ENCODE measurements at regions not wholly inside any gene's neighbourhood (a gene's known extent, or its start where the extent isn't known, plus 50 kb on each side); places are given as distances from the start of the nearest gene placed in this dataset.

DNA sequence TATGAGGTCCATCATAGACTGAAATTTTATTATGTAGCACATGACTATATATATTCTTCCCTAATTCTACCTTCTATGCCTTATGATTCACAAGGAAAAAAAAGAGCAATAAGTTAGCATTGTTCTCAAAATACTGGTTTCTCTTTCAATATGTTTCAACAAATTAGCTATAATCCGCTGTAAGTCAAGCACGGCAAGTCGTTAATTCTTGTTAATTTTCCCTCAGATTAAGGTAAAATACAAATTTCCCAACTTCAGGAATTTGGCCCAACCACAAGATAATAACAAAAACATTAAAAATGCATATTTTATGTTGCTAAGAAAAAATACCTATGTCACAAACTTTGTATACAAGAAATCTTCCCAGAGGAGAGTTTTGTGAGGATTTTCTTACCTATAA, 296.5 kb upstream of the GALNTL6 start:
- dilution Hi-C loops (cut with MboI; ENCODE audit: extremely low pct_ligation_motif_present, low sequenced_read_pairs) = no loop called here

DNA sequence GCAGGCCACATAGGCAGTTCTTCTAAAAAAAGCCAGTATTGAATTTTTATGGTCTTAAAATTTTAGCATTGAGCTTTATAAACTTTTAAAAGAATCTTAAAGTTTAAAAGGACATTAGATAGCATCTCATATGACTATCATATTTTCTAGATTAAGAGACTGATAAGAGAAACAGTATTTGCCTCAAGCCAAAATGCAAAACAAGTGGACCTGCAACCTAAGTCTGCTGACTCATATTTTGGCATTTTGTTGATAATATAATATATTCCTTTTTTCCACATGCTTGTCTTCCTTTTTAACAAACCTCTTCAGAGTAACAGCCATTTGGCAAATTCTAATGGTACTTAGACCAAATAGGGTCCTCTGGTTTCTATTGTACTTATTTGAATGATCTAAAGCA, 328.5 kb upstream of the GALNTL6 start:
- dilution Hi-C loops (cut with MboI; ENCODE audit: extremely low pct_ligation_motif_present, low sequenced_read_pairs) = no loop called here
- no peak for DNase-seq (ENCODE audit: low read depth, low spot score)

More for the DNA sequence above, 296.5 kb upstream of the GALNTL6 start:
- H3K27ac ChIP-seq (ENCODE audit: control insufficient read depth, insufficient read depth, low read length) = no peak overlapping the region
- H4K20me1 ChIP-seq (ENCODE audit: control insufficient read depth, extremely low read depth, insufficient read depth, low read length) = no peaks in the 10 kb centered on the region
- no peak overlapping the region for H3K4me3 ChIP-seq (ENCODE audit: control insufficient read depth in 2 of 3, extremely low read depth in 1 of 3, insufficient read depth in 2 of 3, low read depth in 1 of 3, low read length in 3 of 3)
- peaks cover 1% of the 10 kb centered on the region for H3K9me3 ChIP-seq (ENCODE audit: control insufficient read depth, low read depth, low read length)
- no peaks in the 10 kb centered on the region for H3K9me1 ChIP-seq (ENCODE audit: control insufficient read depth, extremely low read depth, insufficient read depth, low read length)
- no peaks in the 10 kb centered on the region for H3K36me3 ChIP-seq (ENCODE audit: control insufficient read depth in 2 of 2, extremely low read depth in 1 of 2, insufficient read depth in 2 of 2, low read length in 2 of 2)
- H3K4me2 ChIP-seq (ENCODE audit: control insufficient read depth, extremely low read depth, insufficient read depth, low read depth, low read length) = no peak overlapping the region
- FAIRE-seq = no peak
- no peaks in the 10 kb centered on the region for H3K27me3 ChIP-seq (ENCODE audit: control insufficient read depth, extremely low read depth, insufficient read depth, low read length)
- DNase-seq (ENCODE audit: low read depth, low spot score) = no peak
- H3K9ac ChIP-seq (ENCODE audit: control insufficient read depth, extremely low read depth, insufficient read depth, low read length) = no peak overlapping the region
- TF ChIP-seq, protein P1, sequence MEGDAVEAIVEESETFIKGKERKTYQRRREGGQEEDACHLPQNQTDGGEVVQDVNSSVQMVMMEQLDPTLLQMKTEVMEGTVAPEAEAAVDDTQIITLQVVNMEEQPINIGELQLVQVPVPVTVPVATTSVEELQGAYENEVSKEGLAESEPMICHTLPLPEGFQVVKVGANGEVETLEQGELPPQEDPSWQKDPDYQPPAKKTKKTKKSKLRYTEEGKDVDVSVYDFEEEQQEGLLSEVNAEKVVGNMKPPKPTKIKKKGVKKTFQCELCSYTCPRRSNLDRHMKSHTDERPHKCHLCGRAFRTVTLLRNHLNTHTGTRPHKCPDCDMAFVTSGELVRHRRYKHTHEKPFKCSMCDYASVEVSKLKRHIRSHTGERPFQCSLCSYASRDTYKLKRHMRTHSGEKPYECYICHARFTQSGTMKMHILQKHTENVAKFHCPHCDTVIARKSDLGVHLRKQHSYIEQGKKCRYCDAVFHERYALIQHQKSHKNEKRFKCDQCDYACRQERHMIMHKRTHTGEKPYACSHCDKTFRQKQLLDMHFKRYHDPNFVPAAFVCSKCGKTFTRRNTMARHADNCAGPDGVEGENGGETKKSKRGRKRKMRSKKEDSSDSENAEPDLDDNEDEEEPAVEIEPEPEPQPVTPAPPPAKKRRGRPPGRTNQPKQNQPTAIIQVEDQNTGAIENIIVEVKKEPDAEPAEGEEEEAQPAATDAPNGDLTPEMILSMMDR (optimal IDR thresholded peaks at IDR 0.05 in 1 of 3, IDR thresholded peaks at IDR 0.05 in 1 of 3, conservative IDR thresholded peaks at IDR 0.05 in 1 of 3; ENCODE audit: extremely low read depth in 1 of 3, insufficient read depth in 2 of 3, low read length in 3 of 3) = no peak
- TF ChIP-seq EZH2 (IDR thresholded peaks at IDR 0.05; ENCODE audit: low read length) = no peak
- H2AFZ ChIP-seq (ENCODE audit: control insufficient read depth, low read length) = no peak overlapping the region
- no peaks in the 10 kb centered on the region for H3K79me2 ChIP-seq (ENCODE audit: control insufficient read depth, insufficient read depth, low read length)
- H3K4me1 ChIP-seq (ENCODE audit: control insufficient read depth, extremely low read depth, insufficient read depth, low read length) = no peaks in the 10 kb centered on the region

More for the DNA sequence above, 328.5 kb upstream of the GALNTL6 start:
- Histone ChIP-seq H3K9me3 (ENCODE audit: control insufficient read depth, low read depth, low read length) (no peaks in the 10 kb centered on the region), H2AFZ (ENCODE audit: control insufficient read depth, low read length) (no peak overlapping the region), H3K9ac (ENCODE audit: control insufficient read depth, extremely low read depth, insufficient read depth, low read length) (no peak overlapping the region), H3K79me2 (ENCODE audit: control insufficient read depth, insufficient read depth, low read length) (no peaks in the 10 kb centered on the region), H3K4me1 (ENCODE audit: control insufficient read depth, extremely low read depth, insufficient read depth, low read length) (no peaks in the 10 kb centered on the region), H3K27ac (ENCODE audit: control insufficient read depth, insufficient read depth, low read length) (no peak overlapping the region), H3K27me3 (ENCODE audit: control insufficient read depth, extremely low read depth, insufficient read depth, low read length) (no peaks in the 10 kb centered on the region), H3K4me3 (ENCODE audit: control insufficient read depth in 2 of 3, extremely low read depth in 1 of 3, insufficient read depth in 2 of 3, low read depth in 1 of 3, low read length in 3 of 3) (no peak overlapping the region), H3K9me1 (ENCODE audit: control insufficient read depth, extremely low read depth, insufficient read depth, low read length) (no peaks in the 10 kb centered on the region), H3K4me2 (ENCODE audit: control insufficient read depth, extremely low read depth, insufficient read depth, low read depth, low read length) (no peak overlapping the region), H4K20me1 (ENCODE audit: control insufficient read depth, extremely low read depth, insufficient read depth, low read length) (no peaks in the 10 kb centered on the region), H3K36me3 (ENCODE audit: control insufficient read depth in 2 of 2, extremely low read depth in 1 of 2, insufficient read depth in 2 of 2, low read length in 2 of 2) (no peaks in the 10 kb centered on the region)
- no peak for FAIRE-seq
- TF ChIP-seq, protein P1 (optimal IDR thresholded peaks at IDR 0.05 in 1 of 3, IDR thresholded peaks at IDR 0.05 in 1 of 3, conservative IDR thresholded peaks at IDR 0.05 in 1 of 3; ENCODE audit: extremely low read depth in 1 of 3, insufficient read depth in 2 of 3, low read length in 3 of 3) = no peak
- TF ChIP-seq EZH2 (IDR thresholded peaks at IDR 0.05; ENCODE audit: low read length) = no peak
